ENCODE measurements at regions not wholly inside any gene's neighbourhood (a gene's known extent, or its start where the extent isn't known, plus 50 kb on each side); places are given as distances from the start of the nearest gene placed in this dataset.

DNA sequence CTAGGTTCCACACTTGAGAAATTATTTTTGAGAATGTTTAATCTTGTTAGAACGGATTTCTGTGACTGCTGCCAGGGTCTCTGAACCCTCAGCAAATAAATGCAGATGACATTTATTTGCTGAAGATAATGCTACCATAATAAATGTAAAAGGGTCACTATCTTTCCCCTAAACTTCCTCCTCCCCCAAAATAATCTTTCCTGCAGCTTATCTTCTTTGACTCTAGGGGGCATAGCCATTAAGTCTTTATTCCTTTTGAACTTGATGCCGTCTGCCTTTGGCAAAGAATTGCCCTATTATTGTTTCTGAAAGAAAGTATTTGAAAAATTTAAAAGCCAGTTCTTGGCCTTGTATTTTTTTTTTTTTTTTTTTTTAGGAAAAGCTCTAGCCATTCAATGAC lies 63.6 kb upstream of the ACSL3 start:
- peak overlapping the region in 3 of 4 donors; percentile 1 to 74 (median 61) for H3K27ac ChIP-seq
- H3K27me3 ChIP-seq: no peaks in the 10 kb centered on the region
- TF ChIP-seq, protein P1, sequence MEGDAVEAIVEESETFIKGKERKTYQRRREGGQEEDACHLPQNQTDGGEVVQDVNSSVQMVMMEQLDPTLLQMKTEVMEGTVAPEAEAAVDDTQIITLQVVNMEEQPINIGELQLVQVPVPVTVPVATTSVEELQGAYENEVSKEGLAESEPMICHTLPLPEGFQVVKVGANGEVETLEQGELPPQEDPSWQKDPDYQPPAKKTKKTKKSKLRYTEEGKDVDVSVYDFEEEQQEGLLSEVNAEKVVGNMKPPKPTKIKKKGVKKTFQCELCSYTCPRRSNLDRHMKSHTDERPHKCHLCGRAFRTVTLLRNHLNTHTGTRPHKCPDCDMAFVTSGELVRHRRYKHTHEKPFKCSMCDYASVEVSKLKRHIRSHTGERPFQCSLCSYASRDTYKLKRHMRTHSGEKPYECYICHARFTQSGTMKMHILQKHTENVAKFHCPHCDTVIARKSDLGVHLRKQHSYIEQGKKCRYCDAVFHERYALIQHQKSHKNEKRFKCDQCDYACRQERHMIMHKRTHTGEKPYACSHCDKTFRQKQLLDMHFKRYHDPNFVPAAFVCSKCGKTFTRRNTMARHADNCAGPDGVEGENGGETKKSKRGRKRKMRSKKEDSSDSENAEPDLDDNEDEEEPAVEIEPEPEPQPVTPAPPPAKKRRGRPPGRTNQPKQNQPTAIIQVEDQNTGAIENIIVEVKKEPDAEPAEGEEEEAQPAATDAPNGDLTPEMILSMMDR (IDR thresholded peaks at IDR 0.05): no peak
- 6 to 8% methylated on average over 2 of the region's 2 CpGs for WGBS, 2 donors
- FAIRE-seq (no peak), DNase-seq (no peak), ATAC-seq (peak in 2 of 4 donors; percentile 27 to 32)
- no peaks in the 10 kb centered on the region for H3K36me3 ChIP-seq
- no peaks in the 10 kb centered on the region for H3K9me3 ChIP-seq
- H3K4me3 ChIP-seq: no peak overlapping the region
- intact Hi-C loops (cut with DNase I): no loop called here
- peaks cover 4 to 31% (median 23%) of the 10 kb centered on the region in 3 donors for H3K4me1 ChIP-seq

DNA sequence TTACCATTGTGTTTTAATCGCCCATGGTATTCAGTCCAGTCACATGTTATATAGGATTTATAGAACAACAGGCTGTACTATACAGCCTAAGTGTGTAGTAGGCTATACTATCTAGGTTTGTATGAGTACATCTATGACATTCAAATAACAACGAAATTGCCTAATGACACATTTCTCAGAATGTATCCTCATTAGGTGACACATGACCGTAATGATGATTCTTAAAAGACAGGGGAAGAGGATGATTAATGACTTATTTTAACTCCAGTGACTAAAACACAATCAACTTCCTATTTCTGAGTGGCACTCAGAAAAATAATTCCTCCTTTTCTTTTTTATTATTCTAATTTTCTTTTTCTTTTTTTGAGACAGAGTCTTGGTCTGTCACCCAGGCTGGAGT lies 63.0 kb upstream of the ACSL3 start:
- Histone ChIP-seq H3K36me3 (no peaks in the 10 kb centered on the region), H3K4me3 (no peak overlapping the region), H3K4me1 (peaks cover 4 to 31% (median 23%) of the 10 kb centered on the region in 3 donors), H3K27ac (no peak overlapping the region), H3K27me3 (no peaks in the 10 kb centered on the region), H3K9me3 (no peaks in the 10 kb centered on the region)
- DNase-seq: no peak
- no peak for FAIRE-seq
- TF ChIP-seq, protein P1 (IDR thresholded peaks at IDR 0.05): no peak
- no peak for ATAC-seq
- intact Hi-C loops (cut with DNase I): no loop called here
- 82 to 84% methylated on average over 3 of the region's 3 CpGs for WGBS, 2 donors

DNA sequence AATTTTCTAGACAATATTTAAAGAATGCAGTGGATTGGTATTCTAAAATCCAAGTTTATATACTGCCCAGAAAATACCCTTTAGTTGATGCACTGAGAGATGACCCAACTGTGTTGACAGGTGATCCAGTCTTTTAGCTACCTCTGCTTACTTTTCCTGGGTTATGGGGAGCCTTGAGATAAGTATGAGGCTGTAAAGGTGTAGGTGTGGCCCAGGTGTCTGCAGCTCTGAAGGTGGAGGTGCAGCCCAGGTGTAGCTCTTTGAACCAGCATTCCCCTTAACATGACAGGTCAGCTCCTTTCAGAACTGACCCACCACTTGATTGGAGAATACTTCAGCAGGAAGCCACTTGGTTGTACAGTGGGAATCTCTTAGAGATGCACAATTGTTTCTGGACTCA lies 62.3 kb upstream of the ACSL3 start:
- ATAC-seq (no peak), DNase-seq (no peak), FAIRE-seq (no peak)
- no peak overlapping the region for H3K27ac ChIP-seq
- H3K27me3 ChIP-seq: no peaks in the 10 kb centered on the region
- peaks cover 4 to 31% (median 23%) of the 10 kb centered on the region in 3 donors for H3K4me1 ChIP-seq
- H3K36me3 ChIP-seq: no peaks in the 10 kb centered on the region
- TF ChIP-seq, protein P1 (IDR thresholded peaks at IDR 0.05): no peak
- intact Hi-C loops (cut with DNase I): no loop called here
- H3K4me3 ChIP-seq: no peak overlapping the region
- no peaks in the 10 kb centered on the region for H3K9me3 ChIP-seq

DNA sequence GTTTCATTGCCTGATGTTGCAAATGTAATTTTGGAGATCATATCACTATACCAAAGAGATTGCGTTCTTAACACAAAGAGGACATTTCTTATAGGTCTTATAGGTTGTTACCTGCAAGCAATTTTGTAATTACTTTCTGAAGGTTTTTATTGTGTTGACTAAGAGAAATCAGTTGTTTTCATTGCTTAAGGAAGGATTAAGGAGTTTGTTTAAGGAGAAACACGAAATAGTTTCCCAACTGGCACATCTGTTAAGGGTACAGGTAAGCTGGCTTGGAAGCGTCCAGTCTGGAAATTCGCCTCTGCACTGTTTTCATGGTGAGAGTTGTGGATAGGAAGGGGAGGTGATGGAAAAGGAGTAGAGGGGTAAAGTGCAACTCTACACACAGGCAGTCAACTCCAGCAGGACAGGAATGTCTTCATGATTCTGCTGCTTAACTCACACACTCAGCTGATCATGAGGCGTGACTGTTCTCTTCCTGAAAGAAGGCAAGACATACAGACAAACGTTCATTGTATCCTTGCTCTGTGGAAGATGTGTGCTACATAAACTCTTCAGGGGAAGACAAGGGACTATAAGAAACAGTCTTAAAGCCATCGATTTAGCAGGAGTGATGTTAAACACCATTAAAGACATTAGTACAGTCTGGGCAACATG lies 61.4 kb upstream of the ACSL3 start:
- Histone ChIP-seq H3K36me3 (no peaks in the 10 kb centered on the region), H3K9me3 (no peaks in the 10 kb centered on the region), H3K27ac (no peak overlapping the region), H3K4me3 (no peak overlapping the region), H3K27me3 (no peaks in the 10 kb centered on the region), H3K4me1 (peaks cover 4 to 31% (median 23%) of the 10 kb centered on the region in 3 donors)
- intact Hi-C loops (cut with DNase I): no loop called here
- DNase-seq: no peak
- no peak for FAIRE-seq
- TF ChIP-seq, protein P1 (IDR thresholded peaks at IDR 0.05): no peak
- ATAC-seq: no peak
- WGBS, 2 donors: 86 to 87% methylated on average over 7 of the region's 7 CpGs

DNA sequence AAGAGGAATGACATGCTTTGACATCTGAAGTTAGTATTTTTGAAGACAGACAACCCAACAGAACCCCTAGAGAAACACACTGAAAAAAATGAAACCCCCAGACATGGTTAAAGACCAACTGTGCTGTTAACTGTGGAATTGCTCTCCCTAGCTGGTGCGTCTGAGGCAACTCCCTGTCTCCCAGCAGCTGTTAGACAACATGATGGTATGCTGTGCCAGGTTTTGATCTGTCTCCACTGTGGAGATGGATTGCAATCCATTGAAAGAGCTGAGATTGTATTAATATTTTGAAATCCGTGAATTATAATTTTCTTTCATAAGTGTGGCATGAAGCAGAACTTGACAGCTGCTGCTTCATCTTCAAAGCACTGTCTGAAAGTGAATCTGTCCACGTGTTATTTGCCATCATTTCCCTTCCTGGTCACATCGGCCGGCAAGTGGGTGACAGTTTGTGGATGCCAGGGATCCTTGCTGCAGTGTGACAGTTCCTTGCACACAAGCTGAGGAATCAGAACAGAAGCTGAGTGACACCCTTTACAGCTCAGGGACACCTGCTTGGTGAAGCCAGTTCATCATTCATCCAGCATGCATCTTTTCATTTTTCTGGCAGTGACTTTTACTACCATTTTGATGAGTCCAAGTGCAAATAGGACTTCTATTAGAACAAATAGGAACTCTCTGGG lies 58.2 kb upstream of the ACSL3 start:
- DNase-seq (no peak), ATAC-seq (no peak), FAIRE-seq (no peak)
- TF ChIP-seq, protein P1 (IDR thresholded peaks at IDR 0.05): no peak
- 86 to 89% methylated on average over 5 of the region's 5 CpGs for WGBS, 2 donors
- intact Hi-C loops (cut with DNase I): no loop called here
- Histone ChIP-seq H3K27me3 (no peaks in the 10 kb centered on the region), H3K9me3 (no peaks in the 10 kb centered on the region), H3K4me3 (no peak overlapping the region), H3K36me3 (no peaks in the 10 kb centered on the region), H3K27ac (no peak overlapping the region), H3K4me1 (peaks cover 3 to 27% (median 22%) of the 10 kb centered on the region in 3 donors)

Data from pancreas (tissue), 10 donors.